Tibial nerve (tissue), 4 donors: ENCODE measurements at regions not wholly inside any gene's neighbourhood (a gene's known extent, or its start where the extent isn't known, plus 50 kb on each side); places are given as distances from the start of the nearest gene placed in this dataset.

ENCODE experiments used
- EP300 ChIP-seq, 2 donors: sonication (generic); formaldehyde crosslinking; IDR thresholded peaks; one replicate each; pipeline ENCODE4 v1.6.1; 2017; ENCODE audit warnings: antibody characterized with exemption in 2 of 2, mild to moderate bottlenecking in 1 of 2
- POLR2A ChIP-seq, 2 donors: fragments of 450-650 bp; IDR thresholded peaks; one replicate each; pipeline ENCODE4 v1.6.1; 2017; ENCODE audit warnings: antibody characterized with exemption in 2 of 2, mild to moderate bottlenecking in 2 of 2, moderate library complexity in 2 of 2
- TF ChIP-seq, protein P1 (sequence below), 5 experiments: fragments of 200-600 bp in 3 of 5; fragments of 450-650 bp in 2 of 5; sonication (generic) in 3 of 5; IDR thresholded peaks; one replicate each; pipeline ENCODE4 v1.5.1; 2016 to 2019; ENCODE audit warnings: antibody characterized with exemption in 5 of 5, mild to moderate bottlenecking in 3 of 5, moderate library complexity in 2 of 5

DNA sequence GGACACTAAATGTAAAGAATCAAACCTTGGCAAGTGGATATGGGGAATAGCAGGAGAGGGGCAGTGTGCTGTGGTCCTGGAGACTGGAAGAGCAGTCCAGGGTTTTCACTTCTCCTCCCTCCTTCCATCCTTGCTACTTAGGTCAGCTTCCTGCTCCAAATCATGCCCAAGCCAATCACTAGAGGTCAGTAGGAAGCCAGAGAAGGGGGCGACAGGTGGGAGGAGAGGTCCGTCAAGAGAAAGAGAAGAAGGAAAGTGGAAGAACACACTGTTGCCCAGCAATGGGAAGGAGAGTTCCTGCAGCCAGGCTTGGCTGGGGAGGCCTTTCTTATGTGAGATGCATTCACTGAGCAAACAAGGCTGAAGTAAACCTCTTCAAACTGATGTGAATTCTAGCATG is 289.6 kb downstream of the DTWD2 start:
- TF ChIP-seq, protein P1, sequence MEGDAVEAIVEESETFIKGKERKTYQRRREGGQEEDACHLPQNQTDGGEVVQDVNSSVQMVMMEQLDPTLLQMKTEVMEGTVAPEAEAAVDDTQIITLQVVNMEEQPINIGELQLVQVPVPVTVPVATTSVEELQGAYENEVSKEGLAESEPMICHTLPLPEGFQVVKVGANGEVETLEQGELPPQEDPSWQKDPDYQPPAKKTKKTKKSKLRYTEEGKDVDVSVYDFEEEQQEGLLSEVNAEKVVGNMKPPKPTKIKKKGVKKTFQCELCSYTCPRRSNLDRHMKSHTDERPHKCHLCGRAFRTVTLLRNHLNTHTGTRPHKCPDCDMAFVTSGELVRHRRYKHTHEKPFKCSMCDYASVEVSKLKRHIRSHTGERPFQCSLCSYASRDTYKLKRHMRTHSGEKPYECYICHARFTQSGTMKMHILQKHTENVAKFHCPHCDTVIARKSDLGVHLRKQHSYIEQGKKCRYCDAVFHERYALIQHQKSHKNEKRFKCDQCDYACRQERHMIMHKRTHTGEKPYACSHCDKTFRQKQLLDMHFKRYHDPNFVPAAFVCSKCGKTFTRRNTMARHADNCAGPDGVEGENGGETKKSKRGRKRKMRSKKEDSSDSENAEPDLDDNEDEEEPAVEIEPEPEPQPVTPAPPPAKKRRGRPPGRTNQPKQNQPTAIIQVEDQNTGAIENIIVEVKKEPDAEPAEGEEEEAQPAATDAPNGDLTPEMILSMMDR (IDR thresholded peaks at IDR 0.05), result no peak
- TF ChIP-seq POLR2A (IDR thresholded peaks at IDR 0.05) (no peak), EP300 (IDR thresholded peaks at IDR 0.05) (no peak)
